ENCODE measurements at regions not wholly inside any gene's neighbourhood (a gene's known extent, or its start where the extent isn't known, plus 50 kb on each side); places are given as distances from the start of the nearest gene placed in this dataset.

DNA sequence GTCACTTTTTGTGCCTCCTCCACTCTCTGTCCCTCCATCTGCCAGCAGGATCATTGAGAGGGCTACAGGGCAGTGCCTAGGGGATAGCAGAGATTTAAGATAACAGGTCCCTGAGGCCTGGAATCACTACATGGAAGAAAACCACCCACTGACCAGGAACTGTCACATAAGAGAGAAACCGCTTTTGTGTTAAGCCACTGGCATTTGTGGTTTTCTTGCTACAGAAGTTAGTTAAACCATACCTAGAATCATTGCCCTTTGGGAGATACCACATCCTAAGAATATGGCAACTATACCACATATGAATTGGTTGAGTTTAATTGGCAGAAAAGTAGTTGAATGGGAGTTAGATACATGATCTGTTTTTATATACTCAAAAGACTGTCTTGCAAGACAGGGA, 112.8 kb upstream of the LPP start:
- TF ChIP-seq, protein P1, sequence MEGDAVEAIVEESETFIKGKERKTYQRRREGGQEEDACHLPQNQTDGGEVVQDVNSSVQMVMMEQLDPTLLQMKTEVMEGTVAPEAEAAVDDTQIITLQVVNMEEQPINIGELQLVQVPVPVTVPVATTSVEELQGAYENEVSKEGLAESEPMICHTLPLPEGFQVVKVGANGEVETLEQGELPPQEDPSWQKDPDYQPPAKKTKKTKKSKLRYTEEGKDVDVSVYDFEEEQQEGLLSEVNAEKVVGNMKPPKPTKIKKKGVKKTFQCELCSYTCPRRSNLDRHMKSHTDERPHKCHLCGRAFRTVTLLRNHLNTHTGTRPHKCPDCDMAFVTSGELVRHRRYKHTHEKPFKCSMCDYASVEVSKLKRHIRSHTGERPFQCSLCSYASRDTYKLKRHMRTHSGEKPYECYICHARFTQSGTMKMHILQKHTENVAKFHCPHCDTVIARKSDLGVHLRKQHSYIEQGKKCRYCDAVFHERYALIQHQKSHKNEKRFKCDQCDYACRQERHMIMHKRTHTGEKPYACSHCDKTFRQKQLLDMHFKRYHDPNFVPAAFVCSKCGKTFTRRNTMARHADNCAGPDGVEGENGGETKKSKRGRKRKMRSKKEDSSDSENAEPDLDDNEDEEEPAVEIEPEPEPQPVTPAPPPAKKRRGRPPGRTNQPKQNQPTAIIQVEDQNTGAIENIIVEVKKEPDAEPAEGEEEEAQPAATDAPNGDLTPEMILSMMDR (IDR thresholded peaks at IDR 0.05): no peak
- TF ChIP-seq POLR2A (IDR thresholded peaks at IDR 0.05): no peak

Data from Peyer's patch (tissue), 4 donors.